Esophagus squamous epithelium (tissue), 4 donors: ENCODE measurements at regions not wholly inside any gene's neighbourhood (a gene's known extent, or its start where the extent isn't known, plus 50 kb on each side); places are given as distances from the start of the nearest gene placed in this dataset.

ENCODE experiments used
- CTCF ChIP-seq, 6 experiments: fragments of 450-650 bp in 4 of 6; fragments of 200-600 bp in 2 of 6; sonication (generic) in 2 of 6; IDR thresholded peaks; one replicate each; pipeline ENCODE4 v1.5.1; 2016 to 2019; ENCODE audit warnings: antibody characterized with exemption in 6 of 6, mild to moderate bottlenecking in 4 of 6, moderate library complexity in 4 of 6
- POLR2A ChIP-seq, 4 donors: fragments of 450-650 bp; IDR thresholded peaks; one replicate each; pipeline ENCODE4 v1.6.1; 2017; ENCODE audit warnings: antibody characterized with exemption in 4 of 4, mild to moderate bottlenecking in 4 of 4, moderate library complexity in 3 of 4

DNA sequence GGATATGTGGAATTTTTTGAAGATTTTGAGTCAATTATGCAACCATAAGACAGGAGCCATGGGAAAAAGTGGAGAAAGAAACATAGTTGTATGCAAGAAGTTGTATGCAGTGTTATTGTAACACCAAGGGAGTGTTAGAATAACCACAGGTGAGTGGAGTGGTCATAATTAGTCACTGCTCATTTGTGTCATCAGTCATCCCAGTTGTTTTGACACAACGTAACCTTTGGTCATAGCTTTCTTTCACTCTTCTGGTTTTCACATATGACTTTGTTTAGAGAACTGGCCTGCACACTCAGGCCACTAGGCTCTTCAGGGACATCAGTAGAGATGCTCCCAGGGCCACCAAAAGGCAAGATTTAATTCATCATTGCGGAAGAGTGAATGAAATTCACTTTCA is 158.7 kb upstream of the HMHB1 start:
- TF ChIP-seq CTCF (IDR thresholded peaks at IDR 0.05) (no peak), POLR2A (IDR thresholded peaks at IDR 0.05) (no peak)
